ENCODE measurements at regions not wholly inside any gene's neighbourhood (a gene's known extent, or its start where the extent isn't known, plus 50 kb on each side); places are given as distances from the start of the nearest gene placed in this dataset.

DNA sequence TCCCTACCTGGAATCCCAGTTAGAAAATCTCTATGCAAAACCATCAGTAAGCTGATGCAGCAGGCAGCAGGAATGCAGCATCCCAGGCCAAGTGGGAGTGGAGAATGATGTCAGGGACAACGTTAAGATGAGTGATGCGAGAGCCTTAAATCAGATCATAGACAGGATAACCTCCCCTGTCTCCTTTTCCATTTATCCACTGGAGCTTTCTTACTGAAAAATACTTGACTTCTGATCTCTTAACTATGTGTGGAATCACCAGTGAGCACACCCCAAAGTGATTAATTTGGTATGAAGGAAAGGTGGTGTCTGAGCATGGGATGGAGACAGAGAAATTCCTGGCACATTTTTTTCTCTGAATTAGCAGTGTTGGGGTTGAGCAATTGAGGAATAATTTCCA is 98.0 kb downstream of the RND3 start:
- H3K4me3 ChIP-seq: no peak overlapping the region
- no peak overlapping the region for H3K27ac ChIP-seq
- no peaks in the 10 kb centered on the region for H3K27me3 ChIP-seq
- H3K9me3 ChIP-seq: peaks cover 0 to 16% of the 10 kb centered on the region in 2 donors
- DNase-seq (ENCODE audit: low spot score in 2 of 2): no peak
- H3K36me3 ChIP-seq: no peaks in the 10 kb centered on the region
- TF ChIP-seq, protein P1, sequence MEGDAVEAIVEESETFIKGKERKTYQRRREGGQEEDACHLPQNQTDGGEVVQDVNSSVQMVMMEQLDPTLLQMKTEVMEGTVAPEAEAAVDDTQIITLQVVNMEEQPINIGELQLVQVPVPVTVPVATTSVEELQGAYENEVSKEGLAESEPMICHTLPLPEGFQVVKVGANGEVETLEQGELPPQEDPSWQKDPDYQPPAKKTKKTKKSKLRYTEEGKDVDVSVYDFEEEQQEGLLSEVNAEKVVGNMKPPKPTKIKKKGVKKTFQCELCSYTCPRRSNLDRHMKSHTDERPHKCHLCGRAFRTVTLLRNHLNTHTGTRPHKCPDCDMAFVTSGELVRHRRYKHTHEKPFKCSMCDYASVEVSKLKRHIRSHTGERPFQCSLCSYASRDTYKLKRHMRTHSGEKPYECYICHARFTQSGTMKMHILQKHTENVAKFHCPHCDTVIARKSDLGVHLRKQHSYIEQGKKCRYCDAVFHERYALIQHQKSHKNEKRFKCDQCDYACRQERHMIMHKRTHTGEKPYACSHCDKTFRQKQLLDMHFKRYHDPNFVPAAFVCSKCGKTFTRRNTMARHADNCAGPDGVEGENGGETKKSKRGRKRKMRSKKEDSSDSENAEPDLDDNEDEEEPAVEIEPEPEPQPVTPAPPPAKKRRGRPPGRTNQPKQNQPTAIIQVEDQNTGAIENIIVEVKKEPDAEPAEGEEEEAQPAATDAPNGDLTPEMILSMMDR (IDR thresholded peaks at IDR 0.05): no peak
- intact Hi-C loops (cut with DNase I): no loop called here
- no peaks in the 10 kb centered on the region for H3K4me1 ChIP-seq

- no peaks in the 10 kb centered on the region for H3K27me3 ChIP-seq
- intact Hi-C loops (cut with DNase I): no loop called here
- DNase-seq (ENCODE audit: low spot score in 2 of 2): no peak
- peaks cover 0 to 18% of the 10 kb centered on the region in 2 donors for H3K9me3 ChIP-seq
- TF ChIP-seq, protein P1 (IDR thresholded peaks at IDR 0.05): no peak
- H3K27ac ChIP-seq: no peak overlapping the region
- H3K4me3 ChIP-seq: no peak overlapping the region
- H3K4me1 ChIP-seq: no peaks in the 10 kb centered on the region
- no peaks in the 10 kb centered on the region for H3K36me3 ChIP-seq
Measured at GRCh38 chr2:150388289-150388625, 99.2 kb downstream of the RND3 start.

DNA sequence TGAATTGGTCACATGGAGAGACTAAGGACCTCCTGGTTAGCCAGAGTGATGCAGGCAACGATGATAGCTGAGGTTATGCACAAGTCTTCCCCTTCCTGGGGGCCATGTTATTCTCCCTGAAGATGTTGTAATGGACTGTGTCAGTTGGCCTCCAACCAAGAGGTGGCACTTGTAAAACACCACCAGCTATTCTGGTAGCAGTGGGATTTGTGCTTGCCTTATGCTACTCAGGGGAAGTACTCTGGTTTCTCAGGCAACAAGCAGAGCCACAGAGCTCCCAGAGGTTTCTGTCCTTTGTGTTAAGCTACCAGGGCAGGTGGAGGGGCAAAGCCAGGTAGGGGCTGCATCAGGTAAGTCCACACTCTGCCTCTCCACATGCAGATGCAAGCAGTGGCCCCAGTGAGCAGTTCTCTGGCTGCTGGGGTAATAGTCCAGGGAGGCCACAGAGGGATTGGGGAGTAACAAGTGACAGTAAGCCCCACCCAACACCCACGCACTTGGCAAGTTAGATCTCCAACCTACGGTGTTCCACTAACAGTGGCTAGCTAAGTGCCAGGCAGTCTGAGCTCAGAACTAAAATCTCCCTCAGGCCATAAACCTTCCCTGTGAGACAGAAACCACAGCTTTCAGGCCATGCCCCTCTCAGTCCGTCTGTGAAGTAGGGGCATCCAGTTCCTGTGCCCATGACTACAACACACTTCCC is 99.7 kb downstream of the RND3 start:
- H3K4me1 ChIP-seq: no peaks in the 10 kb centered on the region
- no peak for DNase-seq (ENCODE audit: low spot score in 2 of 2)
- H3K9me3 ChIP-seq: peaks cover 0 to 18% of the 10 kb centered on the region in 2 donors
- H3K4me3 ChIP-seq: no peak overlapping the region
- no peak overlapping the region for H3K27ac ChIP-seq
- intact Hi-C loops (cut with DNase I): no loop called here
- no peaks in the 10 kb centered on the region for H3K27me3 ChIP-seq
- TF ChIP-seq, protein P1 (IDR thresholded peaks at IDR 0.05): no peak
- H3K36me3 ChIP-seq: no peaks in the 10 kb centered on the region

DNA sequence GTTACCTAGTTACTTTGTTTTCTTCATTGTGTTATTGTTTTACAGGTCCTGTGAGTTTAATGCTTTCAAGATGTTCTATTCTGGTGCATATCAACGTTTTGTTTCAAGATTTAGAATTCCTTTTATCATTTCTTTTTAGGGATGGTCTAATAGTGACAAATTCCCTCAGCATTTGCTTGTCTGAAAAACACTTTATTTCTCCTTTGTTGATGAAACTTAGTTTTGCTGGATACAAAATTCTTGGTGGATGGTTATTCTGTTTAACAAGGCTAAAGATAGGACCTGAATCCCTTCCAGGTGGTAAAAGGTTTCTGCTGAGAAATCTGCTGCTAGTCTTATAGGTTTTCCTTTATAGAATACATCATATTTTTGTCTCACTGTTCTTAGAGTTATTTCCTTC is 102.3 kb downstream of the RND3 start:
- no peaks in the 10 kb centered on the region for H3K4me1 ChIP-seq
- intact Hi-C loops (cut with DNase I): no loop called here

DNA sequence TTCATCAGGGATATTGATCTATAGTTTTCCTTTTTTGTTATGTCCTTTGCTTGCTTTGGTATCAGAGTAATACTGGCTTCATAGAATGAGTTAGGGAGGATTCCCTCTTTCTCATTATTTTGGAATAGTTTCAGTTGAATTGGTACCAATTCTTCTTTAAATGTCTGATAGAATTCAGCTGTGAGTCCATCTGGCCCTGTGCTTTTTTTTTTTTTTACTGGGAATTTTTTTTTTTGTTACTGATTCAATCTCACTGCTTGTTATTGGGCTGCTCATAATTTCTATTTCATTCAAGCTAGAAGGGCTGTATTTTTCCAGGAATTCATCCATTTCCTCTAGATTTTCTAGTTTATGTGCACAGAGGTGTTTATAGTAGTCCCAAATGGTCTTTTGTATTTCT is 103.9 kb downstream of the RND3 start:
- Histone ChIP-seq H3K9me3 (peaks cover 0 to 24% of the 10 kb centered on the region in 2 donors), H3K4me1 (no peaks in the 10 kb centered on the region), H3K27ac (no peak overlapping the region), H3K36me3 (no peaks in the 10 kb centered on the region), H3K4me3 (no peak overlapping the region), H3K27me3 (no peaks in the 10 kb centered on the region)
- intact Hi-C loops (cut with DNase I): no loop called here
- no peak for DNase-seq (ENCODE audit: low spot score in 2 of 2)
- TF ChIP-seq, protein P1 (IDR thresholded peaks at IDR 0.05): no peak

More for the DNA sequence above, 102.3 kb downstream of the RND3 start:
- Histone ChIP-seq H3K27ac (no peak overlapping the region), H3K9me3 (peaks cover 0 to 24% of the 10 kb centered on the region in 2 donors), H3K36me3 (no peaks in the 10 kb centered on the region), H3K27me3 (no peaks in the 10 kb centered on the region), H3K4me3 (no peak overlapping the region)
- TF ChIP-seq, protein P1 (IDR thresholded peaks at IDR 0.05): no peak
- no peak for DNase-seq (ENCODE audit: low spot score in 2 of 2)

DNA sequence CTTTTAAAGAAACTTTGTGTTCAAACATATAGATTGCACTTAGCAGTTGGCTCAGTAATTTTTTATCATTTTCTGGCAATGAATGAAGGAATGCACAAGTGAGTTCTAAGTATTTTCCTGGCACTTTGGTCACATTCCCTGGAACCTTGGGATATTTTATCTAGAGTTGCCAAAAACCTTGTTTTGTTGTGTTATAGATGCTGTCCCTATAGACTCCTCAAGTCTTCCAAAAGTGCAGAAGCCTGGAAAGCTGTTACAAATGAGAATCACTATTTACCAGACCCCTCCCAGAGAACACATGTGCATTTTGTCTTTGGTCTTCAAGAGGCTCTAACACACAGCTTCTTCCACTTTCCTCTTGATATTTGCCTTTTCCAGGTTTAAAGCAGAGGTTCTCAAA is 108.3 kb downstream of the RND3 start:
- H3K4me1 ChIP-seq: no peaks in the 10 kb centered on the region
- no peak overlapping the region for H3K4me3 ChIP-seq
- H3K27me3 ChIP-seq: no peaks in the 10 kb centered on the region
- TF ChIP-seq, protein P1 (IDR thresholded peaks at IDR 0.05): no peak
- DNase-seq (ENCODE audit: low spot score in 2 of 2): no peak
- H3K27ac ChIP-seq: no peak overlapping the region
- H3K9me3 ChIP-seq: peaks cover 0 to 6% of the 10 kb centered on the region in 2 donors
- no peaks in the 10 kb centered on the region for H3K36me3 ChIP-seq
- intact Hi-C loops (cut with DNase I): no loop called here
